ENCODE measurements at regions not wholly inside any gene's neighbourhood (a gene's known extent, or its start where the extent isn't known, plus 50 kb on each side); places are given as distances from the start of the nearest gene placed in this dataset.

- H3K56ac ChIP-seq (ENCODE audit: insufficient read length, low read depth, low read length) = no peak overlapping the region
- H2BK12ac ChIP-seq (ENCODE audit: insufficient read length, low read depth, low read length) = no peak overlapping the region
- no peak for DNase-seq
- Mint-ChIP-seq H3K27ac (no peak overlapping the region), H3K4me1 (no peaks in the 10 kb centered on the region), H3K4me3 (no peak overlapping the region), H3K27me3 (ENCODE audit: low read depth) (no peaks in the 10 kb centered on the region), H3K36me3 (ENCODE audit: insufficient read depth in 1 of 3, low read depth in 3 of 3) (no peaks in the 10 kb centered on the region), H3K9me3 (no peaks in the 10 kb centered on the region)
- H4K5ac ChIP-seq (ENCODE audit: insufficient read length, low read depth, low read length) = no peak overlapping the region
- H3K9me3 ChIP-seq (ENCODE audit: control insufficient read depth, low read depth, low read length) = no peaks in the 10 kb centered on the region
- no peak overlapping the region for H4K91ac ChIP-seq (ENCODE audit: insufficient read length, low read depth, low read length)
- H2BK120ac ChIP-seq (ENCODE audit: low read depth, low read length, poor library complexity, severe bottlenecking) = no peak overlapping the region
- H3T11ph ChIP-seq (ENCODE audit: low read length) = no peak overlapping the region
- no CpG with 5 or more reads among the region's 3 CpGs for whole genome bisulfite sequencing (ENCODE audit: extremely low coverage, insufficient read length, low lambda C conversion rate)
- no peak overlapping the region for H3K23ac ChIP-seq (ENCODE audit: insufficient read length, low read depth, low read length)
- no peak overlapping the region for H3K14ac ChIP-seq (ENCODE audit: insufficient read depth, low read length)
- H3K9ac ChIP-seq (ENCODE audit: extremely low read depth, insufficient read length, low read length) = no peak overlapping the region
- no peaks in the 10 kb centered on the region for H3K79me2 ChIP-seq (ENCODE audit: insufficient read depth, low read length)
- H3K4ac ChIP-seq (ENCODE audit: low read depth, low read length) = no peak overlapping the region
- H3K4me2 ChIP-seq (ENCODE audit: insufficient read depth, insufficient read length, low read length) = no peak overlapping the region
- H4K8ac ChIP-seq (replicated peaks; ENCODE audit: insufficient read length, low read depth, low read length) = no peak overlapping the region
- no peaks in the 10 kb centered on the region for H4K20me1 ChIP-seq (ENCODE audit: control insufficient read depth, insufficient read depth, insufficient read length)
- H2AK5ac ChIP-seq (ENCODE audit: insufficient read length, low read length) = no peak overlapping the region
- H2BK5ac ChIP-seq (ENCODE audit: insufficient read length, low read length) = no peak overlapping the region
- no peak for TF ChIP-seq CTCF (conservative IDR thresholded peaks at IDR 0.05)
- no peaks in the 10 kb centered on the region for H3K79me1 ChIP-seq (ENCODE audit: insufficient read depth, low read depth, low read length, poor library complexity, severe bottlenecking)
- H3K23me2 ChIP-seq (ENCODE audit: insufficient read length, low read depth, low read length, poor library complexity, severe bottlenecking) = no peaks in the 10 kb centered on the region
- no peaks in the 10 kb centered on the region for H3K27me3 ChIP-seq (ENCODE audit: insufficient read depth, low read length)
- H3K18ac ChIP-seq (ENCODE audit: insufficient read length, low read depth, low read length) = no peak overlapping the region
- H2BK15ac ChIP-seq (ENCODE audit: low read depth, low read length) = no peak overlapping the region
- H3K4me1 ChIP-seq (ENCODE audit: insufficient read depth, low read length) = no peaks in the 10 kb centered on the region
- no peak overlapping the region for H3K27ac ChIP-seq (ENCODE audit: insufficient read length, low read depth, low read length)
- no peak overlapping the region for H2AFZ ChIP-seq (ENCODE audit: low read length)
- H2BK20ac ChIP-seq (ENCODE audit: low read depth, low read length, poor library complexity, severe bottlenecking) = no peak overlapping the region
These were observed 132.0 kb upstream of the ZC3H11B start for GRCh38 chr1:219744652-219745469.

All from H9 (cell line).